RPMI8226 (cell line): ENCODE measurements at regions not wholly inside any gene's neighbourhood (a gene's known extent, or its start where the extent isn't known, plus 50 kb on each side); places are given as distances from the start of the nearest gene placed in this dataset.

Source experiments
- DNase-seq: peaks from one replicate; pipeline ENCODE4 v3.0.0-alpha.2; 2015

GRCh38 chr2:128403814-128404708, 85.4 kb upstream of the HS6ST1 start:
- DNase-seq = no peak

- no peak for DNase-seq
Measured at GRCh38 chr2:128404709-128405466, 86.2 kb upstream of the HS6ST1 start.

- no peak for DNase-seq
Measured at GRCh38 chr2:128405467-128405900, 86.8 kb upstream of the HS6ST1 start.

GRCh38 chr2:128405981-128406613, 87.4 kb upstream of the HS6ST1 start:
- no peak for DNase-seq

GRCh38 chr2:128406736-128407554, 88.3 kb upstream of the HS6ST1 start:
- DNase-seq = no peak

DNA sequence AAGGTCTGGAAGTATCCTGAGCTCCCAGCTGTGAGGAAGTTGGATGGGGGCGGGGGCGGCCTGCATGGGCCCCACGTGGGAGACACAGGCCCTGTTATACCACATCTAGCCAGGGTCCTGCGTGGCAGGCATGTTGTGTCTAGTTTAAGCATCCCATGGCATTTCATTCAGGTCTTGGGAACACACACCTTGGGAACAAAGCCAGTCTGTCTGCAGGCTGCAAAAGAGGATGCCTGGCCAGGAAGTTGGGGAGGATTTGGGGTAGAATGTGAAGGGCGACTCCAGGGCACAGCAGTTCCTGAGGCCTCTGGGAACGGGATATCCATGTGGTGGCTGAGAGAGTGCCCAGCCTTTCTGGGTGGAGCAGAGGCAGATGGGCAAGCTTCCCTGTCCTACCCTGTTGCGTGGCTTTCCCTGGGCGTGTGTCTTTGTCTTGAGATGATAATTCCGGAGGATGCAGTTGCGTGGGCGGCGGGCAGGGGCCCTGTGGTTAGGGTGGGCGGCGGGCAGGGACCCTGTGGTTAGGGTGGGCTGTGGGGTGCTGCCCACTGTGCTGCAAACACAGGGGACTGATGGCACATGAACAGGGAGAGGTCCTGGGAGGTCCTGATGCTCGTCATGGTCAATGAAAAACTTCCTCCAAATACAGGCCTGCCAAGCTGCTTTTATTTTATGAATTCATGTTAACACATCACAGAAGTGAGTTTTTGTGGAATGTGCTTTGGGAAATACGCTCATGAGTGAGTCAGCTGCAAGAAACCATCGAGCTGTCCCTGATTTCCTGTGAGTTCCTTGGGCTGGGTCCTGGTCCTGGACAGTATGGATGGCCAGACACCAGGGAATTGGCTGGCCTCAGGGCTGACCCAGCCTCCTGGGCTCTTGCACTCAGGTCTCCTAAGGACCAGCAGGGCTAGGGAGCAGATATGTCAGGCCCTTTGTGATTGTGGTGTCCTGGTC, 90.0 kb upstream of the HS6ST1 start:
- DNase-seq = no peak

DNA sequence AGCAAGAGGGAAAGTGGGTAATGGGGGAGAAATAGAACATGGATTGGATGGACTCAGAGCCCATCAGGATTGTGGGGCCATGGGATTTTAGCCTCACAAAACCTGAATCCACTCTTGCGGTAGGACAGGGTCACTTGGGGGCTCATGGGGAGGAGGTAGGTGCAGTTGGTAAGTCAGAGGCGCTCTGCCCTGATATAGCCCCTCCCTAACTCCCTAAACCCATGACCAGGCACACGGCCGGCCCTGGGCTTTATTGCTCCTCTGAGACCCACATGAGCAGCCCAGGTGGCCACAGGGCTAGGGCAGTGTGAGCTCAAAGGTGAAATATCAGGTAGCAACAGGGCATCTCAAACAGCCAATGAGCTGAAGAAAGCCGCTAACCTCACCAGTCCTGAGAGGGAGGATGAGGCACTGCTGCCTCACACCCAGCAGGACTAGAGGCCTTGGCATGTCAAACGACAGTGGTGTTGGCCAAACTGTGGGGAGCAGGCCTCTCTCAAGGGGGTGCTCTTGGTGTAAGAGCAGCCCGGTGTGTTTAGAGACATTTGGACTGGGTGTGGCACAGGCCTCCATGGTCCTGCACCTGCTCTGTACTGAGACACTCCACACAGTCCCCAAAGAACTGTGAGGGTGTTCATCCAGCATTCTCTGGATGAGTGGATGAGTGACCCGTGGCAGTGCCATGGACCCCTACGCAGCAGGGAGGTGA, 90.8 kb upstream of the HS6ST1 start:
- DNase-seq = no peak

- no peak for DNase-seq
Measured at GRCh38 chr2:128410035-128410757, 91.5 kb upstream of the HS6ST1 start.

GRCh38 chr2:128410758-128411215, 92.1 kb upstream of the HS6ST1 start:
- DNase-seq = no peak

- no peak for DNase-seq
Measured at GRCh38 chr2:128411431-128411830, 92.8 kb upstream of the HS6ST1 start.

GRCh38 chr2:128412181-128412871, 93.7 kb upstream of the HS6ST1 start:
- DNase-seq = no peak

DNA sequence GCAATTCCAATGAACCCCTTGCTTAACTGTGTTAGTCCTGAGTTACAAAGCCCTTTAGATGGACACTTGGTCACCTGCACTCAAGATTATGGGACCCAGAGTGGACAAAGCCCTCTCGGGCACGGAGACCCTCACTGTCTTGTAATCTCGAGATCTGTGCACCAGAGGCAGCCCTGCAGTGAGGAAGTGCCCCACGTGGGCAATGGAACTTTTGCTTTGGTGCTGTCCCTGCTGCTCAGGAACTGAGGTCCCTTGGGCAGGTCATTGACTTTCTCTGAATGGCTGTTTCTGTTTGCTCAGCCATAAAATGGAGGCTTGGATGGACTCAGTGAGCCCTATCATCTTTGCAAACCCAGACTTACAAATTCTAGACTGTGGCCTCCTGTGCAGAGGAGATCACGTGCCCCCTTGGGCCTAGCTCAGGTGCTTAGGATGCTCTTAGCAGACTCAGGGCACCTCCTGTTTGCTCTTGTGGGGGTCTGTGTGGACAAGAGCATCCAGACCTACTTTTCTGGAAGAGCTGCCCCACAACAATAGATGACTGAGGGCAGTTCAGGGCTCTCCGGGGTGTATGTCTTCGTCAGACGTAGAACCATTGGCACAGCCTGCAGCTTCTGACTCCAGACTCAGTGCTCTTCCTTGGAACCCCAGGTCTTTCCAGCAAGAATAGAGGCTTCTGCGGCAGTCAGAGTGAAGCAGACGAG, 94.5 kb upstream of the HS6ST1 start:
- no peak for DNase-seq

- no peak for DNase-seq
Measured at GRCh38 chr2:128413718-128414341, 95.2 kb upstream of the HS6ST1 start.

DNA sequence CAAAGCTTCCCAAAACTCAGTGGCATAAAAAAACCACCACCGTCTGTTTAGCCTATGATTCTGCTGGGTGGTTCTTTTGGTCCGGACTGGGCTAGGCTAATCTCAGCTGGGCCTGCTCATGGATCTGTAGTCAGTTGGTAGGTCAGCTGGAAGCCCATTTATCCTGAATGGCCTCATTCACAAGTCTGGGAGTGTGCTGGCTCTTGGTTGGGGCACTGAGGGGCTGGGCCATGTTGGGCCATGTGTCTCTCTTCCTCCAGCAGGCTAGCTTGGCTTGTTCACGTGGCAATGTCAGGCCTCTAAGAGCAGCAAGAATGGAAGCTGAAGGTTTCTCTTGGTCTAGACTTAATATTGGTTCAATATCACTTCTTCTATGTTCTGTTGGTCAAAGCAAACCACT, 95.7 kb upstream of the HS6ST1 start:
- no peak for DNase-seq

DNA sequence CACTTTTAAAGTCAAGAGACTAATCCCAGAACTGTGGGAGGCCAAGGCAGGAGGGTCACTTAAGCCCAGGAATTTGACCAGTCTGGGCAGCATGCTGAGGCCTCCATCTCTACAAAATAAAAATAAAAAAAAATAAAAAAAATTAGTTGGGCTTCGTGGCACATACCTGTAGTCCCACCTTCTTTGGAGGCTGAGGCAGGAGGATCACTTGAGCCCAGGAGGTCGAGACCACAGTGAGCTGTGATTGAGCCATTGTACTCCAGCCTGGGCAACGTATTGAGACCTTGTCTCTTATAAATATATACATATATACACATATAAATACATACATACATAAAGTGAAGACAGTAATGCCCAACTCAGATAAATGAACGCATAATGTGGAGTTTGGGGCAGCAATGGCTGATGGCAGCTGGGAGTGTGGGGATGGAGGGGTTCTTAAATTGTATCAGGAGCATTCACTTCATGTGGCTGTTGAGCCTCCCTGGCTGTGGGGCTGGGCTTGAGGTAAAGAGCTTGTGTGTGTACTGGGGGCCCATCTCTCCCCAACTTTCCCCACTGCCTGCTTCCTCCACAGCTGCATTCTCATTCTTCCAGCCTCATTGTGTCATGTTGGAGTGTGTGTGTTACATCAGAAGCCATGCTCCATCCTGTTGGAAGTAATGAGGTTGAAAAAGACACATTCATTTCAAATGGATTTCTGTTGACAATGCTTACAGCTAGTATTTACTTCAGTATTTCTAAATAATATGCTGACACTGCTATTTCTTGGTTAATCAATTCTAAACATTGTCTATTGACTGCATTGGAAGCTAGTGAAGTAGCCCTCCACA, 96.5 kb upstream of the HS6ST1 start:
- DNase-seq = no peak

DNA sequence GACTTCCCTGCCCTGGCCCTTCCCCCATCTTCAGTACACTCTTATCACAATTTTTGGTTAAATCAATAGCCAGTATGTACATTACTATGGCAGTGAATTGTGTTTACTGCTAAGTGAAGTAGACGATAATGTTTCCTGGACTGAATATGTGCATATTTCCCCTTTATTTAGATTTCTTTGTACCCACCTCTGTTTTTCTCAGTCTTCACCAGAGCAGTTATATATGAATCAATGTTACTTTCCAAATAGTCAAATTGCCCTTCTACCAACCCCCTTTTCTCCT, 97.1 kb upstream of the HS6ST1 start:
- DNase-seq = no peak

- no peak for DNase-seq
Measured at GRCh38 chr2:128416109-128416785, 97.6 kb upstream of the HS6ST1 start.
